Neural cell (in vitro differentiated cells): ENCODE measurements at regions not wholly inside any gene's neighbourhood (a gene's known extent, or its start where the extent isn't known, plus 50 kb on each side); places are given as distances from the start of the nearest gene placed in this dataset.

ENCODE experiments used
- H2AFZ ChIP-seq: fragments of 200-600, 300-800 bp; sonication (generic), shearing (Covaris generic); 2 replicates; pipeline ENCODE4 v1.6.0; 2014; ENCODE audit warnings: low read depth, mild to moderate bottlenecking, antibody characterized with exemption, low read length, moderate library complexity
- H3F3A ChIP-seq: fragments of 200-600 bp; shearing (Covaris generic); 2 replicates; pipeline ENCODE4 v1.6.1; 2016; ENCODE audit warnings: mild to moderate bottlenecking, moderate library complexity, mixed read lengths, antibody characterized with exemption, low read length; ENCODE audit not compliant: insufficient read depth, poor library complexity, severe bottlenecking
- H3K27ac ChIP-seq: fragments of 200-600, 300-800 bp; sonication (generic), shearing (Covaris generic); 2 replicates; pipeline ENCODE4 v1.5.1; 2014; ENCODE audit warnings: mild to moderate bottlenecking, low read length, moderate library complexity
- H3K27me3 ChIP-seq: fragments of 300-800, 200-600 bp; sonication (generic), shearing (Covaris generic); 2 replicates; pipeline ENCODE4 v1.6.0; 2014; ENCODE audit warnings: mild to moderate bottlenecking, low read depth, low read length, moderate library complexity; ENCODE audit not compliant: insufficient read depth
- H3K36me3 ChIP-seq: fragments of 300-800, 200-600 bp; sonication (generic), shearing (Covaris generic); 2 replicates; pipeline ENCODE4 v1.5.1; 2014; ENCODE audit warnings: mild to moderate bottlenecking, antibody characterized with exemption, low read length, moderate library complexity; ENCODE audit not compliant: insufficient read depth
- H3K4me2 ChIP-seq: fragments of 300-800, 200-600 bp; sonication (generic), shearing (Covaris generic); 2 replicates; pipeline ENCODE4 v1.6.0; 2014; ENCODE audit warnings: mild to moderate bottlenecking, low read length
- H3K4me3 ChIP-seq: fragments of 300-800, 200-600 bp; sonication (generic), shearing (Covaris generic); 2 replicates; pipeline ENCODE4 v1.5.1; 2014; ENCODE audit warnings: mild to moderate bottlenecking, low read length, moderate library complexity
- H3K79me2 ChIP-seq: fragments of 200-600 bp; shearing (Covaris generic); replicated peaks from 2 replicates; pipeline ENCODE4 v1.6.0; 2014; ENCODE audit warnings: mild to moderate bottlenecking, low read length, moderate library complexity; ENCODE audit not compliant: insufficient read depth
- H3K9ac ChIP-seq: fragments of 300-800, 200-600 bp; sonication (generic), shearing (Covaris generic); 2 replicates; pipeline ENCODE4 v1.6.1; 2016; ENCODE audit warnings: mild to moderate bottlenecking, low read length, mixed read lengths
- H3K9me2 ChIP-seq: fragments of 200-600 bp; shearing (Covaris generic); 2 replicates; pipeline ENCODE4 v1.6.1; 2016; ENCODE audit warnings: mild to moderate bottlenecking, low read length, mixed read lengths; ENCODE audit not compliant: insufficient read depth
- H3K9me3 ChIP-seq: fragments of 200-600, 300-800 bp; sonication (generic), shearing (Covaris generic); 2 replicates; pipeline ENCODE4 v1.6.1; 2016; ENCODE audit warnings: mild to moderate bottlenecking, mixed run types, low read length, moderate library complexity, mixed read lengths
- H4K20me1 ChIP-seq: fragments of 200-600 bp; shearing (Covaris generic); 2 replicates; pipeline ENCODE4 v1.6.1; 2016; ENCODE audit warnings: mild to moderate bottlenecking, mixed run types; ENCODE audit not compliant: insufficient read depth
- CTCF ChIP-seq: fragments of 450-650 bp; IDR thresholded peaks from 2 replicates; pipeline ENCODE4 v1.5.1; 2014; ENCODE audit warnings: antibody characterized with exemption, mild to moderate bottlenecking, moderate library complexity; ENCODE audit not compliant: poor library complexity, severe bottlenecking
- EP300 ChIP-seq: fragments of 450-650 bp; conservative IDR thresholded peaks from 2 replicates; pipeline ENCODE4 v1.6.1; 2014; ENCODE audit warnings: antibody characterized with exemption, mild to moderate bottlenecking, moderate library complexity; ENCODE audit not compliant: poor library complexity, severe bottlenecking
- EZH2 ChIP-seq: fragments of 200-600, 300-800 bp; shearing (Covaris generic), sonication (generic); IDR thresholded peaks from 2 replicates; pipeline ENCODE4 v1.6.1; 2014; ENCODE audit warnings: antibody characterized with exemption, low read length, borderline replicate concordance, mild to moderate bottlenecking; ENCODE audit not compliant: insufficient read depth, poor library complexity, severe bottlenecking
- MXI1 ChIP-seq: fragments of 450-650 bp; conservative IDR thresholded peaks from 2 replicates; pipeline ENCODE4 v1.6.1; 2014; ENCODE audit warnings: antibody characterized with exemption, mild to moderate bottlenecking; ENCODE audit not compliant: poor library complexity, severe bottlenecking
- POLR2AphosphoS5 ChIP-seq: IDR thresholded peaks from 2 replicates; pipeline ENCODE4 v1.6.1; 2012
- RAD21 ChIP-seq: fragments of 450-650 bp; conservative IDR thresholded peaks from 2 replicates; pipeline ENCODE4 v1.6.1; 2014; ENCODE audit warnings: antibody characterized with exemption, mild to moderate bottlenecking, moderate library complexity
- REST ChIP-seq: IDR thresholded peaks from 2 replicates; pipeline ENCODE4 v1.6.1; 2012; ENCODE audit warnings: borderline replicate concordance
- SMC3 ChIP-seq: fragments of 450-650 bp; conservative IDR thresholded peaks from 2 replicates; pipeline ENCODE4 v1.6.1; 2014; ENCODE audit warnings: antibody characterized with exemption, mild to moderate bottlenecking, moderate library complexity; ENCODE audit not compliant: poor library complexity
- TAF1 ChIP-seq: IDR thresholded peaks from 2 replicates; pipeline ENCODE4 v1.6.1; 2012; ENCODE audit warnings: low read depth

DNA sequence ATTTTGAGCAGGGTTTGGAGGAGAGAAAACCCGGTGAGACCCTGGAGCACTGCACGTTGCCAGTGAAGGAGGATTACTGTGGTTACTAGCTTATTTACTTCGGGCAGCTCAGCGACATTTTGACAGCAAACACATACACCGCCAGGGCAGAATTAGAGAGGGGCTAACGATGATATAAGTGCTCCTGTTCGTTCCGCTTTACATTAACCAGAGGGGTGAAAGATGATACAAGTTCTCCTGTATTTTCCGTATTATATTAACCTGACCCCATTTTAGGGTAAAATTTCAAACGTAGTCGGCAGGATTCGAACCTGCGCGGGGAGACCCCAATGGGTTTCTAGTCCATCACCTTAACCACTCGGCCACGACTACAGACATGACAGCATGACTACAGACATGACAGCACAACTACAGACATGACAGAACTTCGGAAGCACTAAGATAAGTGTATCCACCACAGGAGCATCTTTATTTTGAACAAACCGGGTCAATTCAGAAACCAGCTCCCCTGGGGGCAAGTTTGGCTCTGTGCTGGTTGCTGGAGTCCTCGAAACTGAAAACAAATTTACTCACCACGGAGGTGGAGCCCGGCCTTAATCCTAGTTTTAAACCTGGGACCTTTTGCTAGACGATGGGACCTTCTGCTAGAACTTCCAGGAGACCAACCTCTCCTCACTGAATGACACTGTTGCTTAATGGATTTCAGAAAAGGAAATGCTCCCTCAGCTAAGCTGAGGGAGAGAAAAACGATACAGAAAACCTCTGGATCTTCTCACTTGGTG lies 80.4 kb upstream of the ZNF184 start:
- Histone ChIP-seq H3K9ac (no peak overlapping the region), H3K9me3 (no peaks in the 10 kb centered on the region), H3K4me3 (peak overlapping the region; percentile 12), H3K36me3 (no peaks in the 10 kb centered on the region), H3K79me2 (no peaks in the 10 kb centered on the region), H3K9me2 (no peaks in the 10 kb centered on the region), H3K27ac (no peak overlapping the region), H3K27me3 (peaks cover 92% of the 10 kb centered on the region), H2AFZ (no peak overlapping the region), H3K4me2 (no peak overlapping the region), H4K20me1 (no peaks in the 10 kb centered on the region), H3F3A (no peaks in the 10 kb centered on the region)
- no peak for TF ChIP-seq MXI1
- no peak for TF ChIP-seq REST
- no peak for TF ChIP-seq SMC3
- no peak for TF ChIP-seq EP300
- TF ChIP-seq CTCF: no peak
- TF ChIP-seq RAD21: no peak
- no peak for TF ChIP-seq TAF1
- no peak for TF ChIP-seq EZH2
- TF ChIP-seq POLR2AphosphoS5: no peak

DNA sequence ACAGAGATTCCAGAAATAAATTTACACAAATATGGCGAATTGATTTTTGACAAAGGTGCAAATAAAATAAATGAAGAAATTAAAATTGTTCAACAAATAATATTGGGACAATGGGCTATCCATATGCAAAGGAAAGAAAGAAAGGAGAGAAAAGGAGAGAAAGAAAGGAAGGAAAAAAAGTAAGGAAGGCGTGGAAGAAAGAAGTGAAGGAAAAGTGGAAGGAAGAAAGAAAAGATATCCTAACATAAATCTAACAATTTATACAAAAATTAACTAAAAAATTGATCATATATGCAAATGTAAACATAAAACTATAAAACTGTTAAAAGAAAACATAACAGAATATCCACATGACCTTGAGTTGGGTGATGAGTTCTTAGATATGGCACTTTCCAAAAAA lies 78.7 kb upstream of the ZNF184 start:
- Histone ChIP-seq H4K20me1 (no peaks in the 10 kb centered on the region), H3K27ac (no peak overlapping the region), H3K9ac (no peak overlapping the region), H3K9me3 (peaks cover 7% of the 10 kb centered on the region), H3K4me3 (no peak overlapping the region), H3K79me2 (no peaks in the 10 kb centered on the region), H3K36me3 (no peaks in the 10 kb centered on the region), H3F3A (no peaks in the 10 kb centered on the region), H3K4me2 (no peak overlapping the region), H3K27me3 (peaks cover 92% of the 10 kb centered on the region), H2AFZ (no peak overlapping the region), H3K9me2 (no peaks in the 10 kb centered on the region)
- TF ChIP-seq TAF1: no peak
- TF ChIP-seq REST: no peak
- no peak for TF ChIP-seq MXI1
- TF ChIP-seq RAD21: no peak
- TF ChIP-seq CTCF: no peak
- TF ChIP-seq EZH2: no peak
- no peak for TF ChIP-seq EP300
- no peak for TF ChIP-seq SMC3
- no peak for TF ChIP-seq POLR2AphosphoS5
